ENCODE measurements at regions not wholly inside any gene's neighbourhood (a gene's known extent, or its start where the extent isn't known, plus 50 kb on each side); places are given as distances from the start of the nearest gene placed in this dataset.

GRCh38 chr11:23563591-23563990 is 703.3 kb upstream of the CCDC179 start:
- no peak for TF ChIP-seq CTCF (conservative IDR thresholded peaks at IDR 0.05)
- TF ChIP-seq ZFX (IDR thresholded peaks at IDR 0.05) = no peak

Data from C4-2B (cell line).